Cardiac fibroblast (primary cell): ENCODE measurements at regions not wholly inside any gene's neighbourhood (a gene's known extent, or its start where the extent isn't known, plus 50 kb on each side); places are given as distances from the start of the nearest gene placed in this dataset.

Source experiments
- DNase-seq, 2 donors: peaks; one replicate each; pipeline versions ENCODE4 v3.0.0 to v3.0.0-alpha.2; 2010; ENCODE audit warnings: low read depth in 2 of 2
- H3K4me3 ChIP-seq, 2 donors: replicated peaks in 1 of 2; 1 replicate in 1 of 2; 2 replicates in 1 of 2; pipeline ENCODE4 v1.5.1; 2011; ENCODE audit warnings: low read depth in 2 of 2, low read length in 2 of 2, mild to moderate bottlenecking in 2 of 2, moderate library complexity in 1 of 2
- TF ChIP-seq, protein P1 (sequence below): IDR thresholded peaks from one replicate; pipeline ENCODE4 v1.5.1; 2011; ENCODE audit warnings: low read depth, mild to moderate bottlenecking, low read length, inconsistent platforms

DNA sequence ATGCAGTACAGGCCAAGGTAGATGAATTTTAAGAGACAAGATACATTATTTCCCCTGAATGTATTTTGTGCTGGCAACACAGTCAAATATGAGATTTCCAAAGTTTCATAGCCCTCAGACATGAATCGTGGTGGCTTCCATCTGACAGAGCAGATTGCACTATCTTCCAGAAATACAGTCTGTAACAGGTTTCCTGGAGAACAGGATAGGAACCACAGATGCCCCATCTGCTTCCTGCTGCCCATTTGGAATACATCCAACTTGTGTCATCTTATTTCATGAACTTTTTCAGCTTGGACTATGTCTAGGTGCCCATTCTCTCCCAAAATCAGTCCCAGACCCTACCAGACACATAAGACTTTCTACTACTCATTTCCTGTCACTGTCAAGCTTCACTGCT, 426.0 kb downstream of the KIF16B start:
- no peak for DNase-seq
- no peak overlapping the region for H3K4me3 ChIP-seq
- TF ChIP-seq, protein P1, sequence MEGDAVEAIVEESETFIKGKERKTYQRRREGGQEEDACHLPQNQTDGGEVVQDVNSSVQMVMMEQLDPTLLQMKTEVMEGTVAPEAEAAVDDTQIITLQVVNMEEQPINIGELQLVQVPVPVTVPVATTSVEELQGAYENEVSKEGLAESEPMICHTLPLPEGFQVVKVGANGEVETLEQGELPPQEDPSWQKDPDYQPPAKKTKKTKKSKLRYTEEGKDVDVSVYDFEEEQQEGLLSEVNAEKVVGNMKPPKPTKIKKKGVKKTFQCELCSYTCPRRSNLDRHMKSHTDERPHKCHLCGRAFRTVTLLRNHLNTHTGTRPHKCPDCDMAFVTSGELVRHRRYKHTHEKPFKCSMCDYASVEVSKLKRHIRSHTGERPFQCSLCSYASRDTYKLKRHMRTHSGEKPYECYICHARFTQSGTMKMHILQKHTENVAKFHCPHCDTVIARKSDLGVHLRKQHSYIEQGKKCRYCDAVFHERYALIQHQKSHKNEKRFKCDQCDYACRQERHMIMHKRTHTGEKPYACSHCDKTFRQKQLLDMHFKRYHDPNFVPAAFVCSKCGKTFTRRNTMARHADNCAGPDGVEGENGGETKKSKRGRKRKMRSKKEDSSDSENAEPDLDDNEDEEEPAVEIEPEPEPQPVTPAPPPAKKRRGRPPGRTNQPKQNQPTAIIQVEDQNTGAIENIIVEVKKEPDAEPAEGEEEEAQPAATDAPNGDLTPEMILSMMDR: no peak

DNA sequence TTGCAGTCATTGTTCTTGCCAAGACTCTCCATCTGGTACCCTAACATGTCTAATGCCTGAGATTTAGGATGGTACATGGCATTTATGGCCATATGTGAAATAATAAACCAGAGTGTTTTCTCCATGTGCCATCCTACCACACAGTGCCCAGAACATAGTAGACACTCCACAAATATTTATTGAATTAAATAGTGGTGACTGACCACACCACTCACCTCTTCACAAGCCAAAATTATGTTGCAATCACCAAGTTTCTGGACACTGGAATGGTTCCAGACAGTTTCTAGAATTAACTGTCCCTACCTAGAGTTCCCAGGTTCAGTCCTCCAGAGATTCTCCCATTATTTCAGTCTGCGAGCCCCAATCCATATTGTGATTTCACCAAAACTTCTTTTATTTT, 427.3 kb downstream of the KIF16B start:
- TF ChIP-seq, protein P1: no peak
- no peak for DNase-seq
- H3K4me3 ChIP-seq: no peak overlapping the region

DNA sequence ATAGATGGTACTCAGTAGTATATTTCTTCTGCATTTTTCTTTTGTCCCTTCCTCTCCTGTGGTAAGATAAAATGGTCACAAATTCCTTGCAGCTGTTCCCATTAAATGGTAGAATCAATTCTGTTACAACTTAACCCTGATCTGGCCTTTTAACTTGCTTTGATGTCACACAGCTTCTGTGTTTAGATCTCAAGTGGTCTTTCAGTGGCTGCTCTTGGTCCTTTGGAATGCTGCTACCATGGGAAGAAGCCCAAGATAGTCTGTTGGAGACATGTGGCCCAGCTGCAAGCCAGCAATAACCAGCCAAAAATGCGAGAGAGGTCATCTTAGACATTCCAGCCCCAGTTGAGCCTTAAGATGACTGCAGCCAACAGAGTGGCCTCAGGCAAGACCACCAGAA, 429.7 kb downstream of the KIF16B start:
- no peak for DNase-seq
- TF ChIP-seq, protein P1: no peak
- no peak overlapping the region for H3K4me3 ChIP-seq

GRCh38 chr20:16135630-16136029, 437.6 kb downstream of the KIF16B start:
- no peak for DNase-seq
- TF ChIP-seq, protein P1: no peak
- H3K4me3 ChIP-seq: no peak overlapping the region

DNA sequence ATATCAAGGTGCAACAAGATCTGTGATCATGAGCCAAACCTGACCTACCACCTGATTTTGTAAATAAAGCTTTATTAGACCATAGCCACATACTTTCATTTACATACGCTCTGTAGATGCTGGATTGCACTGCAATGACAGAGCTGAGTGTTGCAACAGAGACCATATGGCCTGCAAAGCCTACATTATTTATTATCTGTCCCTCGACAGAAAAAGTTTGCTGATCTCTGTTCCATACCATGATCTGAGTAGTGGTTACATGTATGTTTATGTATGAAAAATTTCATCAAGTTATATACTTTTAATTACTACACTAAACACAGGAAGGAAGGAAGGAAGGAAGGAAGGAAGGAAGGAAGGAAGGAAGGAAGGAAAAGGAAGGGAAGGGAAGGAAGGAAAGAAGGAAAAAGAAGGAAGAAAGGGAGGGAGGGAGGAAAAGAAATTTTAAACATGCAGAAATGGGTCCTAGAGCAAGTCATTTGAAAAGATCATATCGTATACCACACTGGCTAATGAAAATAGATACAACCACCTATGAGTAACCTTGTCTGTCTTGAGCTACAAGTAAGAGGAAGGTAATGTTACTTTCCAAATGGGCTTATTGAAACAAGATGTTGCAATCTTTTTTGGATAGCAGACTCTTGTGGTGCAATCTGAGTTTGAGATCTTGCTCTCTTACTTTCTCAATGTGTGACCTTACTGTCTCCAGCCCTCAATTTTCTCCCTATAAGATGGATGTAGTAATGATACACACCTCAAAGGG, 441.0 kb downstream of the KIF16B start:
- H3K4me3 ChIP-seq: no peak overlapping the region
- no peak for DNase-seq
- TF ChIP-seq, protein P1: no peak

DNA sequence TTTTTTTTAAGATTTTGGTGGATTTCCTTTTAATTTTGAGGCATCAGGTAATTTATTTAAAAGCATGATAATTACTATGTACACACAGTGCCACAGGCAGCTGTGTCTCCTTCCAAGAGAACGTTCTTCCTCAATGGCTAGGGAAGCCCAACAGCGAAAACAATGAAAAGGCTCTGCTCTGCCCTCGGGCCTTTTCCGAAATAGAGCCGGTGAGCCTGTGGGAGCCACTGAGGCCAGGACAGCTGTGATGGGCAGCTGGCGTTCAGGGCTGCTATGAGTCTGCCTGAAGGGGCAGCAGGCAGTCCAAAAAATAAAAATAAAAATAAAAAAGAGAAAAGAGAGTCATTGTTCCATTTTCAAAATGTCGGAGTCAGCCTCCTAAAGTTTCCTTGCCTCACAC, 443.8 kb downstream of the KIF16B start:
- TF ChIP-seq, protein P1: no peak
- no peak overlapping the region for H3K4me3 ChIP-seq
- DNase-seq: no peak

DNA sequence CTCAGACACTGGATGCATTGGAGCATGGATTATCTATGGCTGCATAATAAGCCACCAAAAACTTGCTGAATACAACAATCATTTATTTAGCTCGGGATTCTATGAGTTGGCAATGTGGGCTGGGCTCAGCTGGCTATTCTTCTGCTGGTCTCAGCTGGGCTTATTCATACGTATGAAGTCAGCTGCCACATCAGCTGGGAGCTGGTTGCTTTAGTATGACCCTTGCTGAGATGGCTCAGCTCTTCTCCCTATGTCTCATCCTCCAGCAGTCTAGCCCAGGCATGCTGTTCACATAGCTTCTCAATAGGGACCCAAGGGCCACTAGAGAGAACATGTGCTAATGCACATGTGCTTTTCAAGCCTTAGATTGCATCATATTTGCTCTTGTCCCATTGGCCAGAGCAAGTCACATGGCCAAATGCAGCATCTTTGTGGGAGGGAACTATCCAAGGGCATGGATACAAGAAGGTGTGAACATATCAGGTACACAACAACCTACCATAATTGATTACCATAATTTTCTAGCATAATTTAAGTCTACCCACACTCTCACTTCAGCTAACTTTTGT, 444.6 kb downstream of the KIF16B start:
- TF ChIP-seq, protein P1: no peak
- no peak for DNase-seq
- H3K4me3 ChIP-seq: no peak overlapping the region
